ENCODE measurements at regions not wholly inside any gene's neighbourhood (a gene's known extent, or its start where the extent isn't known, plus 50 kb on each side); places are given as distances from the start of the nearest gene placed in this dataset.
"Not testable (repeated sequence)": the region's sequence is repeated elsewhere in the genome, so short reads cannot be mapped to it uniquely, and the experiment has no call there.

GRCh38 chr13:65582160-65582559, 1648.0 kb downstream of the PCDH9 start (continued):
- TF ChIP-seq IRF5 (IDR thresholded peaks at IDR 0.05; ENCODE audit: borderline replicate concordance) (no peak), EGR1 (IDR thresholded peaks at IDR 0.05; ENCODE audit: borderline replicate concordance in 1 of 2, low read depth in 2 of 2, low read length in 2 of 2) (no peak)

DNA sequence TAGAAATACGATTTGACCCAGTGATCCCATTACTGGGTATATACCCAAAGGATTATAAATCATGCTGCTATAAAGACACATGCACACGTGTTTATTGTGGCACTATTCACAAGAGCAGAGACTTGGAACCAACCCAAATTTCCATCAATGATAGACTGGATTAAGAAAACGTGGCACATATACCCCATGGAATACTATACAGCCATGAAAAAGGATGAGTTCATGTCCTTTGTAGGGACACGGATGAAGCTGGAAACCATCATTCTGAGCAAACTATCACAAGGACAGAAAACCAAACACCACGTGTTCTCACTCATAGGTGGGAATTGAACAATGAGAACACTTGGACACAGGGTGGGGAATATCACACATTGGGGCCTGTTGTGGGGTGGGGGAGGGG, 1665.6 kb downstream of the PCDH9 start:
- FAIRE-seq; ATAC-seq; H3K9me3 ChIP-seq (replicated peaks; ENCODE audit: control insufficient read depth, insufficient read depth, low read length); intact Hi-C loops (cut with micrococcal nuclease; ENCODE audit: unreplicated experiment); SMC1A ChIA-PET (ENCODE audit: uncharacterized antibody, unreplicated experiment); H3K4me3 ChIP-seq; RAD21 ChIA-PET (ENCODE audit: unreplicated experiment); H3K36me3 ChIP-seq (ENCODE audit: control insufficient read depth in 2 of 2, insufficient read depth in 2 of 2, low read length in 1 of 2); H3K9ac ChIP-seq (ENCODE audit: control insufficient read depth, insufficient read depth, low read length); in situ Hi-C loops (cut with MboI); BruUV-seq (replicated peaks); H3K27ac ChIP-seq (ENCODE audit: control insufficient read depth, insufficient read depth); H3K27me3 ChIP-seq (replicated peaks in 1 of 2; ENCODE audit: control insufficient read depth in 2 of 2, insufficient read depth in 2 of 2, low read length in 1 of 2); H3K4me1 ChIP-seq (ENCODE audit: control insufficient read depth, insufficient read depth, low read length); H4K20me1 ChIP-seq (ENCODE audit: control insufficient read depth, insufficient read depth); DNase-seq (ENCODE audit: low read depth, low spot score); CTCF ChIA-PET; H2AFZ ChIP-seq (ENCODE audit: control insufficient read depth, low read depth, low read length); H3K4me2 ChIP-seq (ENCODE audit: control insufficient read depth, insufficient read depth); H3K79me2 ChIP-seq (ENCODE audit: control insufficient read depth, insufficient read depth, low read length); POLR2A ChIA-PET: not testable (repeated sequence)
- 10% methylated on average over 5 of the region's 5 CpGs for WGBS (ENCODE audit: insufficient coverage, insufficient replicate concordance, low lambda C conversion rate, missing lambda C conversion rate)

DNA sequence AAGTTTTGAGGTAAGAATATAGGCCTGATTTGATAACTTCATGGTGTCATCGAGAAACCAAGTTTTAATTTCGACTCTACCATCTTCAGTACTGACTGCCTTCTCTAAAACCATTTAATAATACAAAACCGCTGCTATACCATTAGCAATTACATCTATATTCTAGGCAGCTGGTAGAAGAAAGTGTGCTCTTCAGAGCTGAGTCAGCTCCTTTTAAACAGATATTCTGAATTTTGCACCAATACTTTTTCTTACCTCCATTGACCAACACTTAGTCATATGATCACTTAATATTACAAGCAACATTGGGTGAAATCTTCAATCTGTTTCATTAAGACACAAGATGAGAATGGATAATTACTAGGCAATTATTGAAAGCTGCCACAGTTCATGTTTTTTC, 1667.8 kb downstream of the PCDH9 start:
- no peak overlapping the region for H3K4me2 ChIP-seq (ENCODE audit: control insufficient read depth, insufficient read depth)
- no peak for TF ChIP-seq EP300 (IDR thresholded peaks at IDR 0.05; ENCODE audit: borderline replicate concordance in 1 of 2, control insufficient read depth in 1 of 2, low read depth in 2 of 2, low read length in 2 of 2)
- TF ChIP-seq, protein P1, sequence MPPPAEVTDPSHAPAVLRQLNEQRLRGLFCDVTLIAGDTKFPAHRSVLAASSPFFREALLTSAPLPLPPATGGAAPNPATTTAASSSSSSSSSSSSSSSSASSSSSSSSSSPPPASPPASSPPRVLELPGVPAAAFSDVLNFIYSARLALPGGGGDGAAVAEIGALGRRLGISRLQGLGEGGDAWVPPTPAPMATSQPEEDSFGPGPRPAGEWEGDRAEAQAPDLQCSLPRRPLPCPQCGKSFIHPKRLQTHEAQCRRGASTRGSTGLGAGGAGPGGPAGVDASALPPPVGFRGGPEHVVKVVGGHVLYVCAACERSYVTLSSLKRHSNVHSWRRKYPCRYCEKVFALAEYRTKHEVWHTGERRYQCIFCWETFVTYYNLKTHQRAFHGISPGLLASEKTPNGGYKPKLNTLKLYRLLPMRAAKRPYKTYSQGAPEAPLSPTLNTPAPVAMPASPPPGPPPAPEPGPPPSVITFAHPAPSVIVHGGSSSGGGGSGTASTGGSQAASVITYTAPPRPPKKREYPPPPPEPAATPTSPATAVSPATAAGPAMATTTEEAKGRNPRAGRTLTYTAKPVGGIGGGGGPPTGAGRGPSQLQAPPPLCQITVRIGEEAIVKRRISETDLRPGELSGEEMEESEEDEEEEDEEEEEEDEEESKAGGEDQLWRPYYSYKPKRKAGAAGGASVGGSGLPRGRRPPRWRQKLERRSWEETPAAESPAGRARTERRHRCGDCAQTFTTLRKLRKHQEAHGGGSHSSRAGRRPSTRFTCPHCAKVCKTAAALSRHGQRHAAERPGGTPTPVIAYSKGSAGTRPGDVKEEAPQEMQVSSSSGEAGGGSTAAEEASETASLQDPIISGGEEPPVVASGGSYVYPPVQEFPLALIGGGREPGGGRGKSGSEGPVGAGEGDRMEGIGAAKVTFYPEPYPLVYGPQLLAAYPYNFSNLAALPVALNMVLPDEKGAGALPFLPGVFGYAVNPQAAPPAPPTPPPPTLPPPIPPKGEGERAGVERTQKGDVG (CRISPR knock-in tag; IDR thresholded peaks at IDR 0.05), result no peak
- no peaks in the 10 kb centered on the region for H3K36me3 ChIP-seq (ENCODE audit: control insufficient read depth in 2 of 2, insufficient read depth in 2 of 2, low read length in 1 of 2)
- SMC1A ChIA-PET (ENCODE audit: uncharacterized antibody, unreplicated experiment), result no interaction called here
- H3K79me2 ChIP-seq (ENCODE audit: control insufficient read depth, insufficient read depth, low read length), result no peaks in the 10 kb centered on the region
- intact Hi-C loops (cut with micrococcal nuclease; ENCODE audit: unreplicated experiment) (no loop called here), in situ Hi-C loops (cut with MboI) (no loop called here)
- RAD21 ChIA-PET (ENCODE audit: unreplicated experiment), result no interaction called here
- POLR2A ChIA-PET, result no interaction called here
- no peak overlapping the region for H3K4me3 ChIP-seq
- H4K20me1 ChIP-seq (ENCODE audit: control insufficient read depth, insufficient read depth), result no peaks in the 10 kb centered on the region
- CTCF ChIA-PET, result no interaction called here
- ATAC-seq, result no peak
- no peak overlapping the region for H3K9ac ChIP-seq (ENCODE audit: control insufficient read depth, insufficient read depth, low read length)
- no peaks in the 10 kb centered on the region for H3K27me3 ChIP-seq (replicated peaks in 1 of 2; ENCODE audit: control insufficient read depth in 2 of 2, insufficient read depth in 2 of 2, low read length in 1 of 2)
- FAIRE-seq, result no peak
- H2AFZ ChIP-seq (ENCODE audit: control insufficient read depth, low read depth, low read length), result no peak overlapping the region
- no TSS peak for BruUV-seq (replicated peaks)
- no peak for DNase-seq (ENCODE audit: low read depth, low spot score)
- 1% methylated on average over 3 of the region's 3 CpGs for WGBS (ENCODE audit: insufficient coverage, insufficient replicate concordance, low lambda C conversion rate, missing lambda C conversion rate)
- no peaks in the 10 kb centered on the region for H3K4me1 ChIP-seq (ENCODE audit: control insufficient read depth, insufficient read depth, low read length)
- H3K9me3 ChIP-seq (replicated peaks; ENCODE audit: control insufficient read depth, insufficient read depth, low read length), result no peaks in the 10 kb centered on the region
- H3K27ac ChIP-seq (ENCODE audit: control insufficient read depth, insufficient read depth), result no peak overlapping the region
